Activated CD4-positive, alpha-beta T cell treated with anti-CD3 and anti-CD28 coated beads, Interleukin-2, amount 50 U/mL, for 1 hour (primary cell): ENCODE measurements at regions not wholly inside any gene's neighbourhood (a gene's known extent, or its start where the extent isn't known, plus 50 kb on each side); places are given as distances from the start of the nearest gene placed in this dataset.
A peak's percentile ranks its signal among the peaks of the same experiment; 100 is the strongest.

ENCODE experiments used
- DNase-seq: peaks from one replicate; pipeline ENCODE4 v3.0.0-alpha.2; 2020

- no peak for DNase-seq
Measured at GRCh38 chr10:31604646-31605170, 285.7 kb downstream of the ZEB1 start.

DNA sequence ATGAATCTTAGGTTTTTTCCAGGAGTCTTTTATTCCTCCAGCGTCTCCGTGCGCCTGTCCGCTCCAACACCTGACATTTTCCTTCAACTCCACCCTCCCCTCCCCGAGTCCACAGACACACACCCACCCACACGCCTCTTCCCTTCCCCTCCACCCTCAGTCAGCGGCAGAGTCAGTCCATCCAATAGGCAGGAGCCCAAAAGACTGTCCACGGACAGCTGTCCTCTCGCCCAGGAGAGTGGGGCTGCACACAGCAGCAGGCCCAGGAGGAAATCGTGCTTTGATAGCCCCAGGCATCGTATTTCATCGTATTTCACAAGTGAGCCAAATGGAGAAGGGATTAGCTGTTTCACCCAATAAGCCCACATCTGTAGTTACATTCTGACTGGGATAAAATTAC, 285.1 kb downstream of the ZEB1 start:
- DNase-seq = no peak

DNA sequence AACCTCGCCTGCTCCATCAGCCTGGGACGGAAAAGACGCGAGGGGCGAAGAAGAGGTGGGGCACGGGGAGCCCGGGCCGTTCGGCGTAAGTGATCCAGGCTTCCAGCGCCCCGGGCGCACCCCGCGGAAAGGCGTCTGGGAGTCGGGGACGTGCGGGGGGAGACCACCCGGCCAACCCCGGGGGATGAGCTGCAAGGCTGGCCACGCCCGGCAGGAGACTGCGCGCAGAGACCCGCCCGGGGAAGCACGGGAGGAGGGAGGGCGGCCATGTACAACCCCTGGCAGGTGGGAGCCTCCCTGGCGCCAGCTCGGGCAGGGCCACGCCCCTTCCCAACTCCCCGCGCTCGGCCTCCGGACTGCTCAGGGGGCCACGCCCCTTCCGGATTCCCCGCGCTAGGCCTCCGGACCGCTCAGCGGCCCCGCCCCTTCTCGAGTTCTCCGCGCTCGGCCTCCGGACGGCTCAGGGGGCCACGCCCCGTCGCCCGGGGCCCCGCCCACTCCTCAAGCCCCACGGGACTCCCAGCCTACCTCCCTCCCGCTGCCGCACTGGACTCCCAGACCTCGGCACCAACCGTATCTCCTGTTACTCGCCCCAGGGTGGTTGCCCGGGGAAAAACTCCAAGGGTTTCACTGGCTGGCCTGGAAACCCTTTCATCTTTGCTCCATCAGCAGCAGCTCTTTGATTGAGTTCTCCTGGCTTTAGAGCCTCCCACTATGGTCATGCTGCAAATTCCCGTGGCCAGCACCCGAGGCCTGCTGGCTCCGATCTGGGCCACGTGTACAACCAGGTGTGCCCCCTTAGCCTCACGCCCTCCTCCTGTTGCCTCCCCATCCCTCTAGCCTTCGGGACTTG, 284.4 kb downstream of the ZEB1 start:
- DNase-seq = peak; percentile 47

DNA sequence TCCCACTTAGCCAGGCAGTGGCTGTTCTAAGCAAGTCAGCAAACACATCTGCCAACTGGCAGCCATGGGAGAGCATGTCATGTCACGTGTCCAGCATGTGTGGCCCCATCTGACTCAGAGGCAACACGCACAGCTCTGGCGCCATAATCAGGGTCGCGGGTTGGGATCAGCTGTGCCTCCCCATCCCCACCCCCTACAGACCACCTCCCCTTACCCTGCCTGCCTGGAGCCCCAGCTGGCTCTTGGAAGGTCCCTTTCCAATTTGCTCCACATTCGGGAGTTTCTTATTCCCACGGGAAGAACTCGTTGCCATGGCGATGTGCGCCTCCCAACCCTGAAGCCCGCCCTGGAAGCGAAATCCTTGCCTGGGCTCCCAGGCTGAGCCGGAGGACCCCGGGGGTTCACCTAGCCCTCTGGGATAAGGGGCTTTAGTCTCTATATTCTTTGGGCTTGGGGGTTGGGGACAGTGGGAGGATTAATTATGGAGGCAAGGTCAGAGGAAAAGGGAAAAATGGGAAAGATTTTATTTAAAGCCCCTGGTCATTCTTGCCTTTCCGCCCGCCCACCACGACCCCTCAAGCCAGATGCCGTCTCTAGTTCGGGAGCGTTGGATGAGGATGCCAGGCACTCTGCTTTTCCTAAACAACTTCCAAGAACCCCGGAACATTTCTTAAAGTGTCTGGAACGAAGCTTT, 283.7 kb downstream of the ZEB1 start:
- no peak for DNase-seq

DNA sequence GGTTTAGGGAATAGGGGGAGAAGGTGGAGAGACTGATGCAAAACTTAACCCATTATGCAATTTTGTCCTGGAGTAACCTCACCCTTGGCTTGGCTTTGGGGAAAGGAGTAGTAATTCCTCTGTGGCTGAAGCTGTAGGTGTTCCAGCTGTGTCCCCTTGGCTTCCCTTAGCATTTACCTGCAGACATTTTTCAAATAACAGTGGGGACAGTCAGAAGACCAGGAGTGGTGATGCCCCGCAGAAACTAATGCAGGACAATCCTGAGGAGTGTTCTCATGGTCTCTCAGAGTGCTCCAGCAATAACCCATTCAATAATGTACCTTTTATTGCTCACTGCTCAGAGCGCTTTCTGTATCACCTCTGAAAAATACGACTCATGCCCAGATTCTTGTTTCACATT, 282.1 kb downstream of the ZEB1 start:
- no peak for DNase-seq

- DNase-seq = no peak
Measured at GRCh38 chr10:31599626-31600504, 280.8 kb downstream of the ZEB1 start.

GRCh38 chr10:31596765-31597164, 277.7 kb downstream of the ZEB1 start:
- DNase-seq = no peak

- DNase-seq = no peak
Measured at GRCh38 chr10:31595992-31596391, 277.0 kb downstream of the ZEB1 start.

- no peak for DNase-seq
Measured at GRCh38 chr10:31594347-31594873, 275.4 kb downstream of the ZEB1 start.

GRCh38 chr10:31593124-31593523, 274.1 kb downstream of the ZEB1 start:
- DNase-seq = no peak

DNA sequence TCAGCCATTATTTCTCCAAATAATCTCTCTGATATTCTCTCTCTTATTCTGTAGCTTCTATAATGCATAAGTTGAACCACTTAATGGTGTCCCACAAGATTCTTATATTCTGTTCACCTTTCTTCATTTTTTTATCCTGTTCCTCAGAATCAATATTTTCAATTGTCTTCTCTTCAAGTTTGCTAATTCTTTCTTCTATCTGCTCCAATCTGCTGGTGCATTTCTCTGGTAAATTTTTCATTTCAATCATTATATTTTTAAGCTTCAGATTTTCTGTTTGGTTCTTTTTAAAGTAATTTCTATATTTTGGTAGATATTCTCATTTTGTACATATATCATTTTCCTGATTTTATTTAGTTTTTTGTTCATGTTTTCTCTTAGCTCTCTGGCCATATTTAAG, 272.6 kb downstream of the ZEB1 start:
- DNase-seq = no peak

DNA sequence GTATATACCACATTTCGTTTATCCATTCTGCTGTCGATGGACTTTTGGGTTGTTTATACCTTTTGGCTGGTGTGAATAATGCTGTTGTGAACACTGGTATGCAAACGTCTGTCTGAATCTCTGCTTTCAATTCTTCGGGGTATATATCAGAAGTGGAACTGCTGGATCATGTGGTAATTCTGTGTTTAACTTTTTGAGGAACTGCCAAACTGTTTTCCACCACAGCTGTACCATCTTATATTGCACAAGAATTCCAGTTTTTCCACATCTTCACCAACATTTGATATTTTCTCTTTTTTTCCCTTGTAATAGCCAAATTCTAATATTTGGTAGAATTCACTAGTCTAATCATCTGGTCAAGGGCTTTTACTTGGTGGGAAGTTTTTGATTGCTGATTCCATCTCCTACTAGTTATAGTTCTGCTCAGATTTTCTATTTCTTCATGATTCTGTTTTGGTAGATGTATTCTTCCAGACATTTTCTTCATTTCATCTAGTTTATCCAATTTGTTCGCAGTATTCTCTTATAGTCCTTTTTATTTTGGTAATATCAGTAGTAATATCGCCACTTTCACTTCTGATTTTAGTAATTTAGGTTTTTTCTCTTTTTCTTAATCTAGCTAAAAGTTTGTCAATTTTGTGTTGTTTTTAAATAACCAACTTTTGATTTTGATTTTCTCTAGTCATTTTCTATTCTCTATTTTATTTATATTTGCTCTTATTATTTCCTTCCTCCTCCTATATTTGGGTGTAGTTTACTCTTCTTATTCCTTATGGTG, 271.2 kb downstream of the ZEB1 start:
- no peak for DNase-seq

- DNase-seq = no peak
Measured at GRCh38 chr10:31587691-31588090, 268.7 kb downstream of the ZEB1 start.

- no peak for DNase-seq
Measured at GRCh38 chr10:31586723-31587638, 268.0 kb downstream of the ZEB1 start.

DNA sequence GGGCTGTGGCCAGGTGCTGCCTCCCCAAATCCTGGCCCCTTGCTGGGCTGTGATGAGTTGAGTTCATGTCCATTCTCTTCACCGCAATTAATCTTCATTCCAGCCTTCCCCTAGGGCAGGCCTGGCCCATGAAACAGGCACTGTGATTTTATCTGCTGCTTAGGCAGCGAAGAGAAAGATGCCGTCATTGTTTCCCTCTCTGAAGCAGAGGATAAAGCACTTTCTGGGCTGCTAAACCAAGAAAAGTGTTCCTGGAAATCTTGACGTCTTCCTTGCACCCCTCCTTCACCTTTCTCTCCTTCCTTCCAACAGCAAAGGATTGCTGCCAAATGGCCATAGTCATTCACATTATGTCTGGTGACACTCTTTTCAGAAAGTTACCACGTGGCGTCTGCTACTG, 265.9 kb downstream of the ZEB1 start:
- DNase-seq = no peak

GRCh38 chr10:31584098-31584631, 265.1 kb downstream of the ZEB1 start:
- DNase-seq = no peak

DNA sequence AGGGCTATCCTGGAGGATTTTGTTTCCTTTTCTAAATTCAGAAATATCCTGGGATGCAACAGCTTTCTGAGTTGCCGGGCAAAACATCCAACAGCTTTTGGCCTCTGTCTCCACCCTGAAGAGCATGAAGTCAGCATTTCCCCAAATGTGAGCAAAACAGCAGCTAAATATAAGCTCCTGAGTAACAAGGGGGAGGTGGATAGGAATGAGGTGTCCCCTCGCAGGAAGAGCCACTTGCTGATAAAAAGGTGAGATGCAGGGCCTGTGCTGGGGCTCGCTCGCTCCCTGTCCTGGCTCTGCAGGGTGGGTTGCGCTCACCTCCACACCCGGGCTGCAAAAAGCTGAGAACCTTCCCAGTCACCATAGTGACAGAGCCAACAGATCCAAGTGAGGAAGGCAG, 264.3 kb downstream of the ZEB1 start:
- no peak for DNase-seq

- no peak for DNase-seq
Measured at GRCh38 chr10:31582365-31583052, 263.5 kb downstream of the ZEB1 start.

DNA sequence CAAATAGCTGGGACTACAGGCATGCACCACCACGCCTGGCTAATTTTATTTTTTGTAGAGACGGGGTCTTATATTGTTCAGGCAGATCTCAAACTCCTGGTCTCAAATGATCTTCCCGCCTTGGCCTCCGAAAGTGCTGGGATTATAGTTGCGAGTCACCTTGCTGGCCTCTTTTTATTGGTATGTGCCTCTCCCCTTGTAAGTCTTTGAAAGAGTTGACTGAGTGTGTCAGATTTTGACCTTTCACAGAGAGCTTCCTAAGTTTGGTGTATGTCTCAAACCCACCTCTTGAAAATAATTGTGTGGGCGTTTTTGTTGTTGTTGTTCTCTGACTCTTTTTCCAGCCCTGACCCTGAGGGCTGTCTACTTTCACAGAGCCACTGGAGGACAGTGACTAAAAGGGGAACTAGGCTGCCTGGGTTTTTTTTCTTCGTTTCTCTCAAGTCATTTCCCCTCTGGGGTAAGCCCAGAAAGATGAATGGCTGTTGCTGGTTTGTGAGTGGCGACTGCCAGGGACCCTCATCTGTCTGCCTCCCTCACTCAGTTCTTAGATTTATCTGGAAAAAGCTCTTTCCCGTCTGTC, 262.8 kb downstream of the ZEB1 start:
- no peak for DNase-seq

DNA sequence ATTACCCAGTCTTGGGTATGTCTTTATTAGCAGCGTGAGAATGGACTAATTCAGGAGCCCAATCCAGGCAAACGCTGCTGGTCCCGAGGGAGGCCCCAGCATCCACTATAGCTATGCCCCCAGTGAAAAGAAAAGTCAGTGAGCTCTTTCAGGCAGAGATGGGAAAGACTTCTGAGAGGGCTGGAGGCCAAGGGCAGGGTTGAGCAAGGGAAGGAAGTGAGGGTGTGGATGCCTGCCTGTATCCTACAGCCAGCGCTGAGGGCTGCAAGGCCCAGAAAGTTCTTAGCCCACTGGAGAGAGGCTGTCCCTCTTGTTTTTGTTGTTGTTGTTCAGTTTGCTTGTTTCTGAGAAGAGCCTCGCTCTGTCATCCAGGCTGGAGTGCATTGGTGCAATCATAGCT, 261.6 kb downstream of the ZEB1 start:
- DNase-seq = no peak
